ENCODE measurements at regions not wholly inside any gene's neighbourhood (a gene's known extent, or its start where the extent isn't known, plus 50 kb on each side); places are given as distances from the start of the nearest gene placed in this dataset.

GRCh38 chr3:27986234-27986879, 255.1 kb upstream of the CMC1 start:
- DNase-seq: no peak
- H3K4me3 Mint-ChIP-seq: no peak overlapping the region
- ATAC-seq (ENCODE audit: poor library complexity): no peak
- TF ChIP-seq CTCF (IDR thresholded peaks at IDR 0.05): no peak
- no peaks in the 10 kb centered on the region for H3K4me1 Mint-ChIP-seq (ENCODE audit: low read depth)
- peaks cover 1% of the 10 kb centered on the region for H3K9me3 Mint-ChIP-seq
- no peak overlapping the region for H3K27ac Mint-ChIP-seq
- Histone ChIP-seq H3K4me3 (ENCODE audit: low read length) (no peak overlapping the region), H3K27ac (ENCODE audit: low read depth in 1 of 2, low read length in 2 of 2) (no peak overlapping the region), H3K36me3 (ENCODE audit: insufficient read depth, low read length) (no peaks in the 10 kb centered on the region), H3K4me1 (ENCODE audit: insufficient read depth, low read length) (no peaks in the 10 kb centered on the region), H3K27me3 (ENCODE audit: control insufficient read depth in 1 of 2, insufficient read depth in 2 of 2, low read length in 2 of 2) (no peaks in the 10 kb centered on the region), H3K9me3 (ENCODE audit: control insufficient read depth in 1 of 2, insufficient read depth in 1 of 2, low read length in 2 of 2) (no peaks in the 10 kb centered on the region)
- H3K36me3 Mint-ChIP-seq (ENCODE audit: low read depth): no peaks in the 10 kb centered on the region
- CTCF ChIA-PET: no interaction called here
- peaks cover 3% of the 10 kb centered on the region for H3K27me3 Mint-ChIP-seq
- POLR2A ChIA-PET: no interaction called here
- intact Hi-C loops (cut with DNase I, micrococcal nuclease): no loop called here

- Histone ChIP-seq H3K4me3 (ENCODE audit: low read length) (no peak overlapping the region), H3K27me3 (ENCODE audit: control insufficient read depth in 1 of 2, insufficient read depth in 2 of 2, low read length in 2 of 2) (no peaks in the 10 kb centered on the region), H3K9me3 (ENCODE audit: control insufficient read depth in 1 of 2, insufficient read depth in 1 of 2, low read length in 2 of 2) (no peaks in the 10 kb centered on the region), H3K36me3 (ENCODE audit: insufficient read depth, low read length) (no peaks in the 10 kb centered on the region), H3K4me1 (ENCODE audit: insufficient read depth, low read length) (no peaks in the 10 kb centered on the region), H3K27ac (ENCODE audit: low read depth in 1 of 2, low read length in 2 of 2) (no peak overlapping the region)
- Mint-ChIP-seq H3K36me3 (ENCODE audit: low read depth) (no peaks in the 10 kb centered on the region), H3K27ac (no peak overlapping the region), H3K9me3 (peaks cover 1% of the 10 kb centered on the region), H3K4me3 (no peak overlapping the region), H3K27me3 (peaks cover 3% of the 10 kb centered on the region), H3K4me1 (ENCODE audit: low read depth) (no peaks in the 10 kb centered on the region)
- intact Hi-C loops (cut with DNase I, micrococcal nuclease): no loop called here
- no peak for DNase-seq
- no peak for ATAC-seq (ENCODE audit: poor library complexity)
- POLR2A ChIA-PET: no interaction called here
- CTCF ChIA-PET: no interaction called here
- no peak for TF ChIP-seq CTCF (IDR thresholded peaks at IDR 0.05)
Observed at GRCh38 chr3:27990324-27990723, 251.1 kb upstream of the CMC1 start.

GRCh38 chr3:27990837-27991236, 250.6 kb upstream of the CMC1 start:
- no peak for DNase-seq
- no peak overlapping the region for H3K27ac Mint-ChIP-seq
- Histone ChIP-seq H3K4me1 (ENCODE audit: insufficient read depth, low read length) (no peaks in the 10 kb centered on the region), H3K27ac (ENCODE audit: low read depth in 1 of 2, low read length in 2 of 2) (no peak overlapping the region), H3K4me3 (ENCODE audit: low read length) (no peak overlapping the region), H3K9me3 (ENCODE audit: control insufficient read depth in 1 of 2, insufficient read depth in 1 of 2, low read length in 2 of 2) (no peaks in the 10 kb centered on the region), H3K27me3 (ENCODE audit: control insufficient read depth in 1 of 2, insufficient read depth in 2 of 2, low read length in 2 of 2) (no peaks in the 10 kb centered on the region), H3K36me3 (ENCODE audit: insufficient read depth, low read length) (no peaks in the 10 kb centered on the region)
- peaks cover 1% of the 10 kb centered on the region for H3K9me3 Mint-ChIP-seq
- ChIA-PET CTCF (no interaction called here), POLR2A (no interaction called here)
- ATAC-seq (ENCODE audit: poor library complexity): no peak
- TF ChIP-seq CTCF (IDR thresholded peaks at IDR 0.05): no peak
- intact Hi-C loops (cut with DNase I, micrococcal nuclease): no loop called here
- peaks cover 3% of the 10 kb centered on the region for H3K27me3 Mint-ChIP-seq
- no peaks in the 10 kb centered on the region for H3K36me3 Mint-ChIP-seq (ENCODE audit: low read depth)
- no peak overlapping the region for H3K4me3 Mint-ChIP-seq
- H3K4me1 Mint-ChIP-seq (ENCODE audit: low read depth): no peaks in the 10 kb centered on the region
